ENCODE measurements at regions not wholly inside any gene's neighbourhood (a gene's known extent, or its start where the extent isn't known, plus 50 kb on each side); places are given as distances from the start of the nearest gene placed in this dataset.

GRCh38 chrX:134173541-134174272 is 63.3 kb upstream of the CCDC160 start:
- no peak for DNase-seq (ENCODE audit: low read depth in 3 of 3)

GRCh38 chrX:134174273-134174660 is 62.7 kb upstream of the CCDC160 start:
- DNase-seq (ENCODE audit: low read depth in 3 of 3): no peak

GRCh38 chrX:134174859-134175258 is 62.1 kb upstream of the CCDC160 start:
- DNase-seq (ENCODE audit: low read depth in 3 of 3): no peak

DNA sequence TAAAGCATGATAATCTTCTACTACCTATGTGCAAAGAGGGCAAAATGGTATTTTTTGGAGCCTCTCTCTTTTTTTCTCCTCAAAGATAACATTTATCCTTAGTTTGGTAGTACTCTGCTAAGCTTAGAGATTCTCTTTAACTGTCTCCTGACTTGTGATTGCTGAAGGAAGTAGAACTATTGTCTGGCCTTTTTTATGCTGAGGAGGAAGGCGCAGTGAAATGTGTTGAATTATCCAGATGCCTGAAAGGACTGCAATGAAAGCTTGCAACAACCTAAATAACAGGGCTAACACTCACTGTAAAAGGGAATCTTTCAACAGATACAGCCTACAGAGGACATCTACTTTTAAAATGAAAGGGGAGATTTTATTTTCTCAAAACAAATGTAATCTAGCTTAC is 59.5 kb upstream of the CCDC160 start:
- DNase-seq (ENCODE audit: low read depth in 3 of 3): no peak

DNA sequence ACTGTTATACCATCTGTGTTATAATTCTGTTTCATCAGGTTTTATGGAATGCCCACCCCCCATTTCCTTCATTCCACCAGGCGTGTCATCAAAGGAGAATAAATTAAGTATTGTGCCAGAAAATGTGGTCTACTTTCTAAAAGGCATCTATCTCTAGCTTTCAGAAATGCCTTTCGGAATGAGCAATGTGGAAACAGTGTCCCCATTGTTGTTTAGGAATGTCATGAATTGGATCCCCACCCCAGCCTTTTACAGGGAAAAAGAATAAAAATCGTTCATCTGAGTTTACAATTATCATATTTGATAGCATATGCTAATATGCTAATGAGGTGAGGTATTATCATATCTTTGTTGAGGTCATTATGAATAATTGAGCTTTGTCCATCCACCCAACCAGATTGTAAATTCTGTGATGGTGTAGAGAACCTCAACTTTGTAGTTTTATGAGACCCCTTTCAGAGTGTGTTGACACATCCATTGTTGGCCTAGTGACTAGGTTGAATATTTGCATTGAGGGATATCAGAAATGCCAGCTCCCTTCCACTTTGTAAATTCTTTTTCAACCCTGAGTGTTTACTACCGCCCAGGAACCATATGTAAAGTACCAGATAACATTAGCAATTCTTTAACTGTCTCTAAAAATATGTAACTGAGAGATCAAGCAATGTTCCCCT is 56.2 kb upstream of the CCDC160 start:
- DNase-seq (ENCODE audit: low read depth in 3 of 3): no peak

- DNase-seq (ENCODE audit: low read depth in 3 of 3): no peak
Observed at GRCh38 chrX:134181275-134181660, 55.7 kb upstream of the CCDC160 start.

DNA sequence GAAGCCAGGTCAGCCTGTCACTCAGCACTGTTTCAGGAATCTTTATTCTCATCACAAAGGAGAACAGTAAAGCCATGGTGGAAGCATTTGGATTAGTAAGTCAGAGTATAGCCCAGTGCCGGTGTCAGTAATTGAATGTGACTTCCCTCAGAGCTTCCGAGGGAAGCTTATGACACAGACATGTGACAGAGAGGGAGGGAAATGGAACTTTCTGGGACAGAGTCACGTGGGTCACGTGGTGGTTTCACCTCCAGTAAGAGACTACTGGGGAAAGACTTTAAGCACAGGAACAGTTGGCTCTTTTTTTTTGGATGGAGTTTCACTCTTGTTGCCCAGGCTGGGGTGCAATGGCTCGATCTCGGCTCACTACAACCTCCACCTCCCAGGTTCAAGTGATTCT is 53.3 kb upstream of the CCDC160 start:
- no peak for DNase-seq (ENCODE audit: low read depth in 3 of 3)

DNA sequence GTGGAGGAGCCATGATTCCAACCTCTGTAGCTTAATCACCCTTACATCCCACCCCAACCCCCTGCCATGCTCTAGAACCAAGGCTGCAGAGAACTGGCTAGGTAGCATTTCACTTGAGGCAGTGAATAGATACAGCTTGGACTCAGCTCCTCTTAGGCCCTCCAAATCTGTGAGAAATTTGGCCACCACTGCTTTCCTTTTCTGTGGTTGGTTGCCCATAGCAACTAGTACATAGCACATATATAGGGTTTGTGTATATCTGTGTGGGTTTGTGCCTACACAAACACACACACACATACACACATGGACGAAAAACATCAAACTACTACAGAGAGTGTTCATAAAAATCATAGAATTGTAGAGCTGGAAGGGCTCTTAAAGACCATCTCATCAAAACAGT is 52.0 kb upstream of the CCDC160 start:
- DNase-seq (ENCODE audit: low read depth in 3 of 3): no peak

GRCh38 chrX:134186362-134187121 is 50.4 kb upstream of the CCDC160 start:
- no peak for DNase-seq (ENCODE audit: low read depth in 3 of 3)

All from stimulated activated CD4-positive, alpha-beta T cell treated with anti-CD3 and anti-CD28 coated beads, TNF-alpha, amount 100 ng/mL, for 4 hours (primary cell).